CD8-positive, alpha-beta memory T cell (primary cell): ENCODE measurements at regions not wholly inside any gene's neighbourhood (a gene's known extent, or its start where the extent isn't known, plus 50 kb on each side); places are given as distances from the start of the nearest gene placed in this dataset.
A peak's percentile ranks its signal among the peaks of the same experiment; 100 is the strongest.

Experiments
- CTCF ChIA-PET: fragments of 350-600 bp; sonication (Branson Sonifier 250); formaldehyde crosslinking; loops from one replicate; lab custom pipeline; 2021; ENCODE audit warnings: antibody characterized with exemption; lab: Charles Lee
- POLR2A ChIA-PET: fragments of 350-600 bp; sonication (Branson Sonifier 250); formaldehyde crosslinking; loops from one replicate; lab custom pipeline; 2021; ENCODE audit warnings: antibody characterized with exemption; lab: Charles Lee
- DNase-seq, 5 donors: peaks; one replicate each; pipeline versions ENCODE4 v3.0.0 to v3.0.0-alpha.2; 2020 to 2022; ENCODE audit warnings: mixed read lengths in 1 of 5
- H3K27ac ChIP-seq: one replicate; pipeline ENCODE4 v1.7.0; 2013; ENCODE audit warnings: low read depth, mild to moderate bottlenecking, low read length, moderate library complexity
- H3K27me3 ChIP-seq: 2 replicates; pipeline ENCODE4 v1.7.0; 2013; ENCODE audit warnings: low read length, mild to moderate bottlenecking; ENCODE audit not compliant: insufficient read depth, poor library complexity, severe bottlenecking
- H3K36me3 ChIP-seq: 2 replicates; pipeline ENCODE4 v1.7.0; 2013; ENCODE audit warnings: mild to moderate bottlenecking, low read length, moderate library complexity; ENCODE audit not compliant: insufficient read depth
- H3K4me1 ChIP-seq: 2 replicates; pipeline ENCODE4 v1.7.0; 2013; ENCODE audit warnings: mild to moderate bottlenecking, low read length, moderate library complexity; ENCODE audit not compliant: insufficient read depth
- H3K4me3 ChIP-seq: 2 replicates; pipeline ENCODE4 v1.7.0; 2013; ENCODE audit warnings: mild to moderate bottlenecking, low read length
- H3K9me3 ChIP-seq: 2 replicates; pipeline ENCODE4 v1.7.0; 2013; ENCODE audit warnings: mild to moderate bottlenecking, low read length
- H3K27ac Mint-ChIP-seq, 8 donors: one replicate each; pipeline ENCODE4 v1.8.0; 2020 to 2021; ENCODE audit warnings: mixed read lengths in 8 of 8, mild to moderate bottlenecking in 6 of 8, inconsistent platforms in 3 of 8, moderate library complexity in 3 of 8
- H3K27me3 Mint-ChIP-seq, 2 donors: one replicate each; pipeline ENCODE4 v1.8.0; 2020 to 2021; ENCODE audit warnings: mixed read lengths in 2 of 2, mild to moderate bottlenecking in 1 of 2, moderate library complexity in 1 of 2
- H3K36me3 Mint-ChIP-seq, 3 donors: one replicate each; pipeline ENCODE4 v1.8.0; 2020 to 2021; ENCODE audit warnings: mixed read lengths in 3 of 3, inconsistent platforms in 1 of 3, mild to moderate bottlenecking in 1 of 3
- H3K4me1 Mint-ChIP-seq, 3 donors: one replicate each; pipeline ENCODE4 v1.8.0; 2020 to 2021; ENCODE audit warnings: mixed read lengths in 3 of 3, inconsistent platforms in 1 of 3, mild to moderate bottlenecking in 1 of 3
- H3K4me3 Mint-ChIP-seq, 7 donors: one replicate each; pipeline ENCODE4 v1.8.0; 2020 to 2021; ENCODE audit warnings: mixed read lengths in 7 of 7, mild to moderate bottlenecking in 6 of 7, moderate library complexity in 4 of 7, inconsistent platforms in 2 of 7
- H3K9me3 Mint-ChIP-seq, 5 donors: one replicate each; pipeline ENCODE4 v1.8.0; 2020 to 2022; ENCODE audit warnings: mixed read lengths in 5 of 5, mild to moderate bottlenecking in 3 of 5, moderate library complexity in 2 of 5, inconsistent platforms in 1 of 5

DNA sequence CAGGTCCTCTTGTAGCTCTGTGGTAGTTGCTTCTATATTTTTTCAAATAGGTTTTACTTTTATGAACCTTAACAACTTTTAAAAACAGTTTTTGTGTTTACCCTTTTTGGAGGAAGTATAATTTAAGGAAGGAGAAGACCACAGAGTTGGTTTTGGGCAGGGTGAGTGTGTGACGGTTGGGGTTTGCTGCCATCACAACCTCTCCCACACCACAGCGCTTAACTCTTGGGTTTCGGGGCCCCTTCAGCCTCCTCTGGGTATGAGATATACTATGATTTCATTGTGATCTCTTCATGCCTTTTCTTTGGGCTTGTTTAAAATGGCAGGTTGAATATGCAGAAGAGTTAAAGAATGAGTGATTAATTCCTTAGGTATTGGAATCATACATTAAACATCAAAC is 228.7 kb upstream of the CRY1 start:
- Histone ChIP-seq H3K4me3 (peak overlapping the region; percentile 93), H3K36me3 (no peaks in the 10 kb centered on the region), H3K4me1 (peaks cover 26% of the 10 kb centered on the region), H3K27ac (no peak overlapping the region), H3K9me3 (no peaks in the 10 kb centered on the region), H3K27me3 (no peaks in the 10 kb centered on the region)
- Mint-ChIP-seq H3K27ac (peak overlapping the region; percentile 77 to 98 (median 96)), H3K36me3 (peaks cover 0 to 10% (median 0%) of the 10 kb centered on the region in 3 donors), H3K4me3 (peak overlapping the region; percentile 85 to 96 (median 91)), H3K9me3 (no peaks in the 10 kb centered on the region), H3K4me1 (peaks cover 43 to 68% (median 64%) of the 10 kb centered on the region in 3 donors), H3K27me3 (peaks cover 6 to 10% of the 10 kb centered on the region in 2 donors)
- ChIA-PET CTCF (no interaction called here), POLR2A (interaction anchor here (2.7 kb wide), 1 partner anchor 50 kb away, joined by 20 read pairs; no protein-coding TSS in a partner anchor)
- peak in 3 of 5 donors; percentile 52 to 80 (median 52) for DNase-seq

DNA sequence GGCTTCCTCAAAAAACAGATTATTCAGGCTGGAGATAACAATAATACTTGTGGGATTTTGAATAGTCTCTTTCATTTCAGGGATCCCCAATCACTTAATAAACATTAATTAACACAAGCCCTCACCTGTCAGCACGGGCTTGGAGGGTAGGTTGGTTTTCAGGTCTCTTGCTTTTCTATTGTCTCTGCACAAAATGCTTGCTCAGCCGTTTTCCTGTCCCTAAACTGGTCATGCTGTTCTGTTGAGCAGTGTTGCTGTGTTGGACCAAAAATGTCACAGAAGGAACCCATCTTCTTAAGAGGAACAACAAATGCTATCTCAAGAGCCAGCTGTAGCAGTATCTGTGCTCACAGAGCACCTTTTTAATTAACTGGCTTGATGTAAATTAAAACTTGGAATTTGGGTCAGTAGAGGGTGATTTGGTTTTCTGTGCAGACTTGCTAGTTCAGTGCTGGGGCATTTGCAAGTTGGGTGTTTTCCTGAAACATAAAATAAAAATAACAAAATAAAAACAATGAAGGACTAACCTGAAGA is 231.8 kb upstream of the CRY1 start:
- H3K27me3 Mint-ChIP-seq, result peaks cover 0 to 9% of the 10 kb centered on the region in 2 donors
- Histone ChIP-seq H3K9me3 (no peaks in the 10 kb centered on the region), H3K36me3 (no peaks in the 10 kb centered on the region), H3K4me1 (peaks cover 42% of the 10 kb centered on the region), H3K27ac (no peak overlapping the region), H3K4me3 (no peak overlapping the region), H3K27me3 (no peaks in the 10 kb centered on the region)
- H3K27ac Mint-ChIP-seq, result peak overlapping the region in 2 of 8 donors; percentile 21 to 68
- peaks cover 55 to 87% (median 79%) of the 10 kb centered on the region in 3 donors for H3K4me1 Mint-ChIP-seq
- CTCF ChIA-PET, result no interaction called here
- no peak overlapping the region for H3K4me3 Mint-ChIP-seq
- H3K36me3 Mint-ChIP-seq, result peaks cover 0 to 6% (median 0%) of the 10 kb centered on the region in 3 donors
- no peak for DNase-seq
- H3K9me3 Mint-ChIP-seq, result no peaks in the 10 kb centered on the region
- POLR2A ChIA-PET, result no interaction called here

DNA sequence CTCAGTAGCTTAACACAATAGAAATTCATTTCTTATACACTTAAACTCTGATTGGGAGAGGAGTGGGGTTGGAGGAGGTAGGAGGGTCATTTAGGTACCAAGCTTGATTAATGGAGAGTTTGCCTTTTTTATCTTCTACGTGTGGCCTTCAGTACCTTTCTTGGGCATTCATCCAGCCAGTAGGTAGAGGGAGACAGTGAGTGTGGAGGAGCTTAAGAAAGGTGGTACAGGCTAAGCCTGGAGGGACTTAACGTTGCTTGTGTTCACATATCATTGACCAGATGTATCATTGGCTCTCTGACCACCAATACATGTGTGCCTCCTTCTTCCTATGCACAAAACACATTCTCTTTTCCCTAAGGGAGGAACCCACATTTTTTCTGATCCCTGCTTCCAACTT is 232.9 kb upstream of the CRY1 start:
- peaks cover 52% of the 10 kb centered on the region for H3K4me1 ChIP-seq
- Mint-ChIP-seq H3K4me3 (no peak overlapping the region), H3K27me3 (peaks cover 0 to 2% of the 10 kb centered on the region in 2 donors), H3K27ac (peak overlapping the region in 5 of 8 donors; percentile 2 to 84 (median 17)), H3K36me3 (no peaks in the 10 kb centered on the region), H3K4me1 (peaks cover 53 to 87% (median 79%) of the 10 kb centered on the region in 3 donors), H3K9me3 (no peaks in the 10 kb centered on the region)
- no peaks in the 10 kb centered on the region for H3K9me3 ChIP-seq
- H3K36me3 ChIP-seq, result no peaks in the 10 kb centered on the region
- H3K27ac ChIP-seq, result no peak overlapping the region
- CTCF ChIA-PET, result interaction anchor here (0.8 kb wide), 1 partner anchor 76 kb away, joined by 3 read pairs; no protein-coding TSS in a partner anchor
- H3K27me3 ChIP-seq, result no peaks in the 10 kb centered on the region
- no peak for DNase-seq
- POLR2A ChIA-PET, result no interaction called here
- H3K4me3 ChIP-seq, result no peak overlapping the region

DNA sequence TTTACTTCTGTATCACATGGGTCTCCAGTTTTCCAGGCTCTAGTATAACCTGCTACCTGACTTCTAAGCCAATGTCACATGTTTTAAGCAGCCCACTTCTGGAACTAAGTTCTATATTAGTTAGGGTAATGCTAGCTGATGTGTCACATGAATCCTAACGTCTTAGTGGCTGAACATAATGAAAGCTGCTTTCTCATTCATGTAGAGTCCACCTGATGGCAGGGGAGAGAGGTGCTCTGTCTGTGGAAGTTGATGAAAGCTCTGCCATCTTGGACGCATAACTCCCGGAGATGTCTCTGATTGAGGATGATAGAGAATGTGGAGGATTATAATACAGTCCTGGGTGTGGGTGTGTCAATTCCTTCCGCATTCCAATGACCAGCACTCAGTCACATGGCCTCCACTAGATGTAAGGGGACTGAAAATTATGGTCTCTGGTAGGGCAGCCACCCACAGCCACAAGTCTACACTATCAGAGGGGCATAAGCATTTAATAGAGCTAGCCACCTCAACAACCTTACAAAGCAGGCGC is 234.4 kb upstream of the CRY1 start:
- Mint-ChIP-seq H3K27ac (peak overlapping the region in 2 of 8 donors; percentile 10 to 34), H3K36me3 (no peaks in the 10 kb centered on the region), H3K4me1 (peaks cover 47 to 72% (median 70%) of the 10 kb centered on the region in 3 donors), H3K27me3 (no peaks in the 10 kb centered on the region), H3K9me3 (no peaks in the 10 kb centered on the region), H3K4me3 (no peak overlapping the region)
- DNase-seq, result no peak
- no peak overlapping the region for H3K27ac ChIP-seq
- H3K4me1 ChIP-seq, result peaks cover 38% of the 10 kb centered on the region
- ChIA-PET CTCF (no interaction called here), POLR2A (no interaction called here)
- H3K9me3 ChIP-seq, result no peaks in the 10 kb centered on the region
- H3K4me3 ChIP-seq, result no peak overlapping the region
- no peaks in the 10 kb centered on the region for H3K36me3 ChIP-seq
- H3K27me3 ChIP-seq, result no peaks in the 10 kb centered on the region

DNA sequence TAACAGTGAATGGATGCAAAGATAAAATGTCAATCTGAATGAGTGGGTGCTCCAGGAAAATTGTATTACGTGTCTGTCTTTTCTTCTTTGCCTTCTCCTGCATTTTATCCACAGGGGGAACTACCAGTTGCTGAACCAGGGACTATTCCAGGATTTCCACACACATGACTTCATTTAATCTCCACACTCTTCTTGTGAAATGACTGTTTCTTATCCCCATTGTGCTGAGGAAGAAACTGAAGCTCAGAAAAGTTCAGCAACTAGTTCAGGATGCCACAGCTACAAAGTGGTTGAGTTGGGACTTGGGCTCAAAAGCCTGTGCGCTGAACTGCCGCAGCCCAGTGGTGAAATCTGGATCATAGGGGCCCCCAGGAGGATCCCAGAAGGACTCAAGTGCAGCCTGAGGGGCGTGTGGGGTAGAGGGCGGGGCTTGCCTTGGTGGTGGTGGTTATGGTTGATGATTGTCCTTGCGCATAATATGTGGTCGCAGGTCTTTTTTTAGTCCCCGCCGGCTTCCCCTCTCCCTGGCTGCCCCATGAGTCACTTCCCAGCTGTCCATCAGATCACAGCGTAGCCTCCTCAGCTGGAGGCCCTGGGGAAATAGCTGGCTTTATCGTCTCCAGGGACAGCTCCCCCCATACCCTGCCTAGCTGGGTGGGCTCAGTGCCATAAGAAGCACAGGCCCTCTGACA is 235.2 kb upstream of the CRY1 start:
- Histone ChIP-seq H3K27ac (no peak overlapping the region), H3K9me3 (no peaks in the 10 kb centered on the region), H3K4me1 (peaks cover 31% of the 10 kb centered on the region), H3K4me3 (no peak overlapping the region), H3K27me3 (no peaks in the 10 kb centered on the region), H3K36me3 (no peaks in the 10 kb centered on the region)
- ChIA-PET POLR2A (no interaction called here), CTCF (no interaction called here)
- DNase-seq, result no peak
- Mint-ChIP-seq H3K4me1 (peaks cover 48 to 69% (median 67%) of the 10 kb centered on the region in 3 donors), H3K9me3 (no peaks in the 10 kb centered on the region), H3K27me3 (no peaks in the 10 kb centered on the region), H3K36me3 (no peaks in the 10 kb centered on the region), H3K27ac (peak overlapping the region in 1 of 8 donors; percentile 61), H3K4me3 (no peak overlapping the region)

DNA sequence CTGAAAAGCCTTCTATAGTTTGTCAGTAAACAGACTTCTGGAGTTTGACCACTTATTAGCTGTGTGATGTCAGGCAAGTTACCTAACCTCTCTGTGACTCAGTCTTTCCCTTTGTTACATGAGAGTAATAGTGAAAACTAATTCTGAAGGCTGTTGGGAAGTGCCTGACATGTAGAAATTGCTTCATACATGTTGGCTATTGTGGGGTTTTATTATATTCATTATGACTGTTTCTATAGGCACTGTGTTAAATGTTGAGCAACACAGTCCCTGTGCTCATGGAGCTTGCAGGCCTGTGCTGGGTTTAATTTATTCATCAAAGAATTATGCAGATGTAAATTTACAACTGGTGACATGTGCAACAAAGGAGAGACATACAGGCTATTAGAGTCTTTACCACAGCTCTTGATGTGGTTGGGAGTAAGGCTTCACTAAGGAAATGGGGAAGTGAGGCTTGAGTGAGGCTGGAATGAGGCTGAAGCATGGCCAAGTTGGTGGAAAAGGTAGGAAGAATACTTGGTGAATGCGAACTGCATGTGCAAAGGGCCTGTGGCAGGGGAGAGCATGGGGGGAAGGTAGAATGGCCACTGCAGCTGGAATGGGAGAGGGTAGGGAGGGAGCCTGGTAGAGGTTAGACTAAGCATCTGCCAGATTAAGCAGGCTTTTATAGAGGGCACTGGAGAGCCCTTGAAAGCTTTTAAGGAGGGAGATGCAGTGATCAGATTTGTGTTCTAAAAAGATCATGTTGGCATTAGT is 236.4 kb upstream of the CRY1 start:
- ChIA-PET CTCF (interaction anchor here (1.3 kb wide), 1 partner anchor 11 kb away, joined by 3 read pairs; no protein-coding TSS in a partner anchor), POLR2A (interaction anchor here (0.6 kb wide), 1 partner anchor 40 kb away, joined by 6 read pairs; no protein-coding TSS in a partner anchor)
- peaks cover 0 to 1% (median 0%) of the 10 kb centered on the region in 3 donors for H3K36me3 Mint-ChIP-seq
- no peaks in the 10 kb centered on the region for H3K9me3 Mint-ChIP-seq
- no peak overlapping the region for H3K27ac ChIP-seq
- no peaks in the 10 kb centered on the region for H3K27me3 Mint-ChIP-seq
- DNase-seq, result no peak
- H3K4me3 Mint-ChIP-seq, result no peak overlapping the region
- peaks cover 28% of the 10 kb centered on the region for H3K4me1 ChIP-seq
- H3K36me3 ChIP-seq, result no peaks in the 10 kb centered on the region
- no peaks in the 10 kb centered on the region for H3K27me3 ChIP-seq
- H3K4me1 Mint-ChIP-seq, result peaks cover 51 to 68% (median 62%) of the 10 kb centered on the region in 3 donors
- peak overlapping the region in 5 of 8 donors; percentile 0 to 94 (median 60) for H3K27ac Mint-ChIP-seq
- H3K9me3 ChIP-seq, result no peaks in the 10 kb centered on the region
- no peak overlapping the region for H3K4me3 ChIP-seq

DNA sequence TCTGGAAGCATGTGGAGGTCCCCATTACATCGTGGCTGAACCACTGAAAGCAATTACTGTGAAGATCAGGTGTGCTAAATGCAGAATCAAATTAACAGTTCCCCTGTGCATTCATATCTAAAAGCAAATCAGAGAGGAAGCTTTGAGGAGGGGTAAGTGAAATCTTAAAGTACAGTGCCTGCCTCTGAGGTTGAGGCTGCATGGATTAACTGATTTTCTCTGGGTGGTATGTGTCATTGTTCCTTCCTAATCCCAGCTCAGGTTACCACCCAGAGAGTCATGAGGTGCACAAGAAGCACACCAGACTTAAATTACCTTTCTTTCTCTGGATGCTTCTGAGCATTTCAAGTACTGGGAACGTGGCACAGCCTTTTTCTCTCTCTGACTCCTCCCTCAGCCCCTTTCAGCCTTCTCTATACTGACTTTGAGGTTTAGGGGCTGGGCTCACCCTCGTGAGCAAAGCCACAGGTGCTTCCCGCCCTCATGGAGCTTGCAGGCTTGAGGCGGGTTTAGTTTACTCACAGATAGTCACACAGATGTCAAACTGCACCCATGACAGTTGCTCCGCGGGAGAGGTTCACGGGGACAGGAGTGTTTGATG is 237.6 kb upstream of the CRY1 start:
- ChIA-PET CTCF (no interaction called here), POLR2A (no interaction called here)
- H3K9me3 Mint-ChIP-seq, result no peaks in the 10 kb centered on the region
- H3K4me3 Mint-ChIP-seq, result no peak overlapping the region
- DNase-seq, result no peak
- H3K9me3 ChIP-seq, result no peaks in the 10 kb centered on the region
- peaks cover 0 to 3% (median 1%) of the 10 kb centered on the region in 3 donors for H3K36me3 Mint-ChIP-seq
- H3K4me1 Mint-ChIP-seq, result peaks cover 51 to 69% (median 61%) of the 10 kb centered on the region in 3 donors
- no peaks in the 10 kb centered on the region for H3K27me3 ChIP-seq
- no peaks in the 10 kb centered on the region for H3K36me3 ChIP-seq
- H3K27me3 Mint-ChIP-seq, result no peaks in the 10 kb centered on the region
- H3K4me3 ChIP-seq, result no peak overlapping the region
- peak overlapping the region in 1 of 8 donors; percentile 74 for H3K27ac Mint-ChIP-seq
- peaks cover 28% of the 10 kb centered on the region for H3K4me1 ChIP-seq
- no peak overlapping the region for H3K27ac ChIP-seq
